ENCODE measurements at regions not wholly inside any gene's neighbourhood (a gene's known extent, or its start where the extent isn't known, plus 50 kb on each side); places are given as distances from the start of the nearest gene placed in this dataset.

DNA sequence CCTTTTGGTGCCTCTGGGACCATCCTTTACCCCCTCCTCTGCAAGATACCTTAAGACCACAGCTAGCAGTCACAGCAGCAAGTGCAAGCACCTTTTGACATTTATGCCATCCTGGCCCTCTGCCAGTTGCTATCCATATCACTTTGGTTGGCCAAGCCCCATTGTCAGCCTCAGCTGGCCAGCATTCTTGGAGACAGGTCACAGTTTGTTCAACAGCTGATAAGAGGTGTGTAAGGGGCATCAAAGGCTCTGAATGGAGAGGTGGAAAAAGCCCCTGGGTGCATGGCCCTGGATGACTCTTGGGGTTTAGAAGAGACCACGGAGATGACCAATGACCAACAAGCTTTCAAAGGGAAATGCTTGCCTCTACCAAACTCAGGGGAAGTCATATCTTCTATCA lies 133.6 kb upstream of the MAMLD1 start:
- TF ChIP-seq, protein P1, sequence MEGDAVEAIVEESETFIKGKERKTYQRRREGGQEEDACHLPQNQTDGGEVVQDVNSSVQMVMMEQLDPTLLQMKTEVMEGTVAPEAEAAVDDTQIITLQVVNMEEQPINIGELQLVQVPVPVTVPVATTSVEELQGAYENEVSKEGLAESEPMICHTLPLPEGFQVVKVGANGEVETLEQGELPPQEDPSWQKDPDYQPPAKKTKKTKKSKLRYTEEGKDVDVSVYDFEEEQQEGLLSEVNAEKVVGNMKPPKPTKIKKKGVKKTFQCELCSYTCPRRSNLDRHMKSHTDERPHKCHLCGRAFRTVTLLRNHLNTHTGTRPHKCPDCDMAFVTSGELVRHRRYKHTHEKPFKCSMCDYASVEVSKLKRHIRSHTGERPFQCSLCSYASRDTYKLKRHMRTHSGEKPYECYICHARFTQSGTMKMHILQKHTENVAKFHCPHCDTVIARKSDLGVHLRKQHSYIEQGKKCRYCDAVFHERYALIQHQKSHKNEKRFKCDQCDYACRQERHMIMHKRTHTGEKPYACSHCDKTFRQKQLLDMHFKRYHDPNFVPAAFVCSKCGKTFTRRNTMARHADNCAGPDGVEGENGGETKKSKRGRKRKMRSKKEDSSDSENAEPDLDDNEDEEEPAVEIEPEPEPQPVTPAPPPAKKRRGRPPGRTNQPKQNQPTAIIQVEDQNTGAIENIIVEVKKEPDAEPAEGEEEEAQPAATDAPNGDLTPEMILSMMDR (IDR thresholded peaks at IDR 0.05) = no peak
- TF ChIP-seq EP300 (IDR thresholded peaks at IDR 0.05) (no peak), POLR2A (IDR thresholded peaks at IDR 0.05) (no peak)
